HG02571 (cell line): ENCODE measurements at regions not wholly inside any gene's neighbourhood (a gene's known extent, or its start where the extent isn't known, plus 50 kb on each side); places are given as distances from the start of the nearest gene placed in this dataset.

ENCODE experiments used
- ATAC-seq: cut with Tn5 transposase; IDR thresholded peaks from one replicate; pipeline ENCODE4 v1.9.1; 2021; ENCODE audit warnings: mild to moderate bottlenecking, moderate library complexity; ENCODE audit not compliant: unreplicated experiment

GRCh38 chr9:87275047-87275725 lies 222.5 kb upstream of the DAPK1 start:
- no peak for ATAC-seq

GRCh38 chr9:87276327-87276841 lies 221.3 kb upstream of the DAPK1 start:
- ATAC-seq: no peak

GRCh38 chr9:87276851-87277261 lies 220.8 kb upstream of the DAPK1 start:
- no peak for ATAC-seq

GRCh38 chr9:87277346-87277745 lies 220.3 kb upstream of the DAPK1 start:
- no peak for ATAC-seq

GRCh38 chr9:87278971-87279733 lies 218.5 kb upstream of the DAPK1 start:
- ATAC-seq: no peak

GRCh38 chr9:87280421-87280820 lies 217.2 kb upstream of the DAPK1 start:
- no peak for ATAC-seq

GRCh38 chr9:87282538-87282937 lies 215.1 kb upstream of the DAPK1 start:
- no peak for ATAC-seq

GRCh38 chr9:87283585-87283984 lies 214.1 kb upstream of the DAPK1 start:
- no peak for ATAC-seq

- ATAC-seq: no peak
Measured at GRCh38 chr9:87285183-87285850, 212.3 kb upstream of the DAPK1 start.

GRCh38 chr9:87286506-87286905 lies 211.2 kb upstream of the DAPK1 start:
- no peak for ATAC-seq

- ATAC-seq: no peak
Measured at GRCh38 chr9:87290241-87291052, 207.2 kb upstream of the DAPK1 start.

- ATAC-seq: no peak
Measured at GRCh38 chr9:87292449-87293191, 205.0 kb upstream of the DAPK1 start.

GRCh38 chr9:87294126-87294525 lies 203.5 kb upstream of the DAPK1 start:
- ATAC-seq: no peak

GRCh38 chr9:87300915-87301314 lies 196.8 kb upstream of the DAPK1 start:
- no peak for ATAC-seq

GRCh38 chr9:87301371-87301770 lies 196.3 kb upstream of the DAPK1 start:
- ATAC-seq: no peak

- no peak for ATAC-seq
Measured at GRCh38 chr9:87305151-87305550, 192.5 kb upstream of the DAPK1 start.

- ATAC-seq: no peak
Measured at GRCh38 chr9:87306006-87306405, 191.7 kb upstream of the DAPK1 start.

- no peak for ATAC-seq
Measured at GRCh38 chr9:87307848-87308247, 189.8 kb upstream of the DAPK1 start.

GRCh38 chr9:87309236-87309635 lies 188.4 kb upstream of the DAPK1 start:
- no peak for ATAC-seq

- no peak for ATAC-seq
Measured at GRCh38 chr9:87310827-87311523, 186.7 kb upstream of the DAPK1 start.
